ENCODE measurements at regions not wholly inside any gene's neighbourhood (a gene's known extent, or its start where the extent isn't known, plus 50 kb on each side); places are given as distances from the start of the nearest gene placed in this dataset.
A peak's percentile ranks its signal among the peaks of the same experiment; 100 is the strongest.
"Not testable (repeated sequence)": the region's sequence is repeated elsewhere in the genome, so short reads cannot be mapped to it uniquely, and the experiment has no call there.

DNA sequence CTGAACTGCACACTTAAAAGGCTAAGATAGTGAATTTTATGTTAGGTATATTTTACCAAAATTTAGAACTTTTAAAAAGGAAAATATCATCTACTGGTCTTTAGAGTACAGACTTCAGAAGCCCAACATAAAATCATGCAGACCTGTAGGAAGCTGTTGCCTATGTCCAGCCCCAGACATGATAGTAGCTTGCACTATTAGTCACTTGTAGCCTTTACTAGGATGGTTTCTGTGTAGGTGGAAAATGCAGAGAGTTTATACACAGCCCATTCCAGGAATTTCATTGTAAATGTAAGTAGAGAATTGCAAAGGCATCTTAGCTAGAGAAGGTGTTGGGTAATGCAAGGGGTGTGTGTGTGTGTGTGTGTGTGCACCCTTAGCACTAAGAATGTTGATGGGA is 640.2 kb downstream of the RNF144A start:
- DNase-seq, result no peak

- no peak for DNase-seq
Measured at GRCh38 chr2:7559791-7560190, 642.6 kb downstream of the RNF144A start.

DNA sequence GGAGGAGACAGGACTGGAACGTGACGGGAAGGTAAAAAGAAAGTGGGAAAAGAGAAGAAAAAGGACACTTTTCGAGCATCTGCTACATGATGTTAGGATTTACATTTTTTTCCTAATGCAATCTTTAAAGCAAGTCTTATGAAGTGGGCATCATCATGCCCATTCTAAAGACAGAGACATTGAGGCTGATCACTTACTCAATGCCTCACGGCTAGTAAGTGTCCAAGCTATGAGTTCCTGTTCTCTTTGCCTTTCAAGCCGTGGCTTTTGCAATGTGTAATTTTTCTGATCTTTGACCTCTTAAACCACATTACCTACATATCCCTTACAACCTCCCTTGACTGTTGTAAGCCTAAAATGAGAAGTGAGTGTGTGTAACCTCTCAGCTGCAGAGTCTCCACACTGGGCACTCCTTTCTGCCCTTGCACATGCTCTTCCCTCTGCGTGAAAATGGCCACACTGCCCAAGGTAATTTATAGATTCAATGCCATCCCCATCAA is 649.2 kb downstream of the RNF144A start:
- no peak for DNase-seq

- DNase-seq, result not testable (repeated sequence)
Measured at GRCh38 chr2:7567116-7567515, 649.9 kb downstream of the RNF144A start.

DNA sequence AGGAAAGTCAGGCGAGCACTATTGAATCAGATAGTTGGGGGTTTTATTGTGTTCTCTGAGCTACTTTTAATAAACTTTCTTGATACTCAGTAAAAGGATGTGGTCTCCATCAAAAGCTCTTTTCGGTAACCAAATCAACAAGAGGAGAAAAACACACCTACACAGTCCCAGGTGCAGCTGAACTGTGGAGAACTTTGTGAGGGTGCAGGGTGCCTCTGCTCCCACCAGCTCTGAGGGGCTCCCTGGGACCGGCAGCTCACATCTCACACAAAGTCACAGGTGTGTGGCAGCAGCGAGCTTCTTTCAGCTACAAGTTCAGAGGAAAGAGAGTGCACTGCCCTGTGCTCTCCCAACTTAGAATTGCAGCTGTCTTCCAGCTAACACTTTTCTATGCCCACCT is 650.4 kb downstream of the RNF144A start:
- no peak for DNase-seq

- no peak for DNase-seq
Measured at GRCh38 chr2:7570247-7570646, 653.0 kb downstream of the RNF144A start.

DNA sequence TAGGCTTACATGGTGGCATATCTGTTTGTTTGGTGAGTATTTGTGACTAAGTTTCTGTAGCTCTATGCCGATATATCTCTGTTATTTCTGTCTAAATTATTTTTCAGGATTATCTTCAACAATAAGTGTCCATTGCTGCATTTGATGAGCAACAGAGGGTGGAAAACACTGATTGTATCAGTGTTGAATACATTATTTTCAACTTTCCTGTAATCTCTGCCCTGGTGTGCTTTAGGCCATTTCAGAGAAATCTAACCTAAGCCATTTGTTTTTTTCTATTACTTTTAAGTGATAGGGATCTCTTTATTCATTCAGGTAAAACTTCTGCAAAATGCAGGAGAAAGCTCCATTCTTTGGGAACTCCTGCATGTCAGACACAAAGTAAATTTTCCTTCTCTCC is 654.5 kb downstream of the RNF144A start:
- DNase-seq, result no peak

- no peak for DNase-seq
Measured at GRCh38 chr2:7572450-7572849, 655.2 kb downstream of the RNF144A start.

- DNase-seq, result no peak
Measured at GRCh38 chr2:7573166-7573825, 656.1 kb downstream of the RNF144A start.

DNA sequence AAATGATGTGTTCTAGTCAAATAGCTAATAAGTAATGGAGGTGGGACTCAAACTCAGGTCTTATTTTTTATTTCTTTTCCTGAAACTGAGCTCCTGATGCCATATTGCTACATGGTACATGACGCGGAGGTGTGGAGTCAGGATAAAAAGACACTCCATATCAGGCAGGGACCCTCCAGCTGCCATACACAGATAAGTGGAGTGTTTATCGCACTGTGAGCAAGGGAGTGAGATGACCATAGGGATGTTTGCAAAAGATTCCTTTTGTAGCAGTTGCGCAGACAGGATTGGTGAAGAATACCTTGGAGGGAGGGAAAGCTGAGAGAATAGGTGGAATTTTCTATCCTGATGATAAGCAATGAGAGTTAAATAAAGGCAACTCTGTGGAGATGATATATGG is 657.2 kb downstream of the RNF144A start:
- DNase-seq, result no peak

DNA sequence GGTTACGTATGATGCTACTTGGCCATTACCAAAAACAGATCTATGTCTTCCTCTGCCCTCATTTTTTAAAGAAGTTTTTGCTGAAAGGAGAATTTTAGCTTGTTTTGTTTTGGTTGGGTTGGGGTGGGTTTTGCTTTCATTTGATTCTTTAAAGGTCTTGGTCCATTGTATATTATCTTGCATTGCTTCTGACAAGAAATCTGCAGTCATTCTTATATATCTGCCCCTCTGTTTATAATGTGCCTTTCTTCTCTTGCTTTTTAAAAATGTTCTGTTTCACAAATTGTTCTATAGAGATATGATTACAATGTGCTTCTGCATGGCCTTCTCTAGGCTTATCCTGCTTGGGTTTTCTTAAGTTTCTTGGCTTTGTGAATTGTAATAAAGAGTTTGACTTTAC is 660.6 kb downstream of the RNF144A start:
- no peak for DNase-seq

- no peak for DNase-seq
Measured at GRCh38 chr2:7584017-7584416, 666.8 kb downstream of the RNF144A start.

- no peak for DNase-seq
Measured at GRCh38 chr2:7586898-7587297, 669.7 kb downstream of the RNF144A start.

- no peak for DNase-seq
Measured at GRCh38 chr2:7588295-7588694, 671.1 kb downstream of the RNF144A start.

DNA sequence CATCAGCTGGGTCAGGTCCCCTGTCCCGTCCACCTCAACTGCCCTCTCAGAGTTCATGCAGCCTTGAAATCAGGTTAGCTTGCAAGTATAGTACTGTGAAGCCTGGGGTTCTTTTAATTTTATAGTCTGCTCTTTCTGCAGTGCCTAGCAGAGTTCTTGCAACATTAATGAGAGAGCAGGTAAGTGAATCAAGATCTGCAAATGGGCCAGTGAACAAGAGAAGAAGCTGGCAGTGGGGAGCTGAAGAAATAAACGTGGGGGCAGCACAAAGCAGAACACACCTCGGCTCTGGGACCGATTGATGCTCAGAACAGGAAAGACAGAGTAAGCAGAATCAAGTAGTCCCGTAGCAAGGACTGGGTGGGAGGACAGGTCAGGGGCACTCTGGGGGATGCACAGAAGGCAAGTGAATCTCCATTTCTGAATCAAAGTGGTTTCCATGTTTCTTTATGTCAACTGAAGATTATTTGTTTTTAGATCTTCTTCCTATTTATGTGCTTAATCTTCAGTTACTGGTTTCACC is 675.5 kb downstream of the RNF144A start:
- DNase-seq, result no peak

- no peak for DNase-seq
Measured at GRCh38 chr2:7593360-7593759, 676.1 kb downstream of the RNF144A start.

DNA sequence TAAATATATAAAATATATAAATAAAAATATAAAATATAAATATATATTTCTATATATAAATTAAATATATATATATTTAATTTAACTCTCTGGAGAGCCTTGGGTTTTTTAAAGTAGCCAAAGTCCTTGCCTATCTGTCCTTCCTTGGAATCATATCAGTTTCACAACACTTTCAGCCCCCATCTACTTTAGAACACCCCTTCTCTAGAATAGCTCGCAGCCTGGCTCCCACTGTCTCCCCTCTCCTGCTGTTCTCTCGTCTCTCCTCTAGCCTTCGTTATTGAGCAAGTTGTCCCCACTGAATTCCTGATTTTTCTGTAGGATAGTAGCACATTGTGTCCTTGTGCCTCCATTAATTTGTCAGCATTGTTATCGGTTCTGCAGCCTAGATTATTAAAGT is 677.0 kb downstream of the RNF144A start:
- DNase-seq, result peak; percentile 25

- peak; percentile 99 for DNase-seq
Measured at GRCh38 chr2:7595206-7595605, 678.0 kb downstream of the RNF144A start.

- DNase-seq, result no peak
Measured at GRCh38 chr2:7598402-7598801, 681.2 kb downstream of the RNF144A start.

DNA sequence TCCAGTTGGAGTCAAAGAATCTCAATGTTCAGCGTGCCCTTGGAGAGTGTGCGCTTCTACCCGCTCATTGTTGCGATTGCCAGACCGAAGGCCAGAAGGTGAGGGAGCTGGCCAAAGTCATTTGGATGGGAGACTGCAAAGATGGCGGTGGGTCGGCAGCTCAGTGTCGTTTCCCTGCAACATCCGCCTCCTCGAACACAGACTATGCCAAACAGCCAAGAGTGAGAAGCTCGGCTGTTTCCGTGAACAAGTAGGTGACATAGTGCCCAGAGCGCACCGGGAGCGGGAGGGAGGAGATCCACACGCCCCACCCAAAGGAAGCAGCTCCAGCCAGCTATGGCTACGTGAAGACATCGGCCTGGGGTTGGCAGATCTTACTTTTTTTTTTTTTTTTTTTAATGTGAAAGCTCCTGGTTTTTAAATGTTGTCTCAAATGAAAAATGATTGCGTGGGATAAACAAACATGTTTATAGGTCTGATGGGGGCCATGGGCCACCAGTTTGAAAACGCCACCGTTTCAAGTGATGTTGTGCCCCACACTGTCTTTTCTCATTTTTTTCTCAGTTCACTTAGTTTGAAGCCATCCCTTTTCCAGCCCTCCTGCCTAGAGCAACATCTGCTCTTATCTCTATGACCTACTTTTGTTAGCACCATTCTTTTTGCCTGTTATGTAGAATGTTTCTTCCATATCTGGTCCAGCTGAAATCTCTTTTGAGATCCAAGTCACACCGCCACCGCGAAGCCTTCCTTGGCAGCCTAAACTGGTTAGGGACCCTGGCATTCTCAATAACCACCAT is 682.4 kb downstream of the RNF144A start:
- no peak for DNase-seq

DNA sequence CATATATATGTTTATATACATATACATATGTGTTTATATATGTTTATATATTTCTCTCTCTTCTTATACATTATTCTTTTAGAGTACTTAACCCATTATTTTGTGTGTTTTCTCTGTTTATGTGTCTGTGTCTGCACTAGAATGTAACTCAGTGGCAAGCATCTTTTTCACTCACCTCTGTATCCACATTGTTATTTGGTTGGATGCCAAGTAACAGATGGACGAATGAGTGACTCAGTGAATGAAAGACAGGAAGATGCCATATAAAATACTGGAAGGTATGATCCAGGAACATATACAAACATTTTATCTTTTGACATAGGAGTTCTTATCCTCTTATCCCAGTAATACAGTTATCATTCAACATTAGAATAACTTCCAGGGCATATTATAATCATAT is 684.8 kb downstream of the RNF144A start:
- DNase-seq, result peak; percentile 10

- no peak for DNase-seq
Measured at GRCh38 chr2:7604456-7604855, 687.2 kb downstream of the RNF144A start.

DNA sequence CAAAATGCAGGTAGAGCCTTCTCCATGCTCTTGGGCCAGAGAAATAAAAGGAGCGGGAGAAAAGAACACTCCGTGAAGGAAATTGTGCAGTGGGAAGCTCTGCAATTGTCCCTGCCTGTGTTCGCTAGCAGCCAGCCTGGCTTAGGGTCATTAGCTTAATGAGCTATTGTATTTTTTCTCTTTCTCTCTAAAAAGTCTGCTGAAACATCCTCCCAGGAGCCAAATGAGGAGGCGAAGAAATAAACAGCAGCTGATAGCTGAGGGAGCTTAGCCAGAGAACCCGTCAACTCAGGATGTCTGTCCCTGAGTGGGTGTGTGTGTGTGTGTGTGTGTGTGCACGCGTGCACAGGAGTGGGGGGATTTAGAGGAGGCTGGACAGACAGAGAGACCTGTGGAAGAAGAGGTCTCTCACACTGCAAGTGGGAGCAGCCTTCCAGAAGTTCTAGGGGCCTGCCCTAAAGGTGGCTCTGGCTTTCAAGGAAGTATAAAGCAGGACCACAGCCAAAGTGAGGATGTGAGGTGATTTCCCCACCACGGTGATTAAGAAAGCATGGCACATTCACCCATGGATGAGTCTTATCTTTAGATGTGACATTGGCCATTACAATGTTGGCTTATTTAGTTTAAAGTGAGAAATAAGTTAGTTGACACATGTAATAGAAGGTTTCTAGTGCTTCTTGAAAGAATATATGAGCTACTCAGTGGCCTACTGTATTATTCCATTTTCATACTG is 690.4 kb downstream of the RNF144A start:
- DNase-seq, result no peak

GRCh38 chr2:7609556-7609955 is 692.3 kb downstream of the RNF144A start:
- DNase-seq, result no peak
